ENCODE measurements at regions not wholly inside any gene's neighbourhood (a gene's known extent, or its start where the extent isn't known, plus 50 kb on each side); places are given as distances from the start of the nearest gene placed in this dataset.

- DNase-seq (ENCODE audit: low spot score), result no peak
Measured at GRCh38 chr5:73266176-73266738, 93.3 kb downstream of the TMEM174 start.

- DNase-seq (ENCODE audit: low spot score), result no peak
Measured at GRCh38 chr5:73265641-73266040, 92.6 kb downstream of the TMEM174 start.

DNA sequence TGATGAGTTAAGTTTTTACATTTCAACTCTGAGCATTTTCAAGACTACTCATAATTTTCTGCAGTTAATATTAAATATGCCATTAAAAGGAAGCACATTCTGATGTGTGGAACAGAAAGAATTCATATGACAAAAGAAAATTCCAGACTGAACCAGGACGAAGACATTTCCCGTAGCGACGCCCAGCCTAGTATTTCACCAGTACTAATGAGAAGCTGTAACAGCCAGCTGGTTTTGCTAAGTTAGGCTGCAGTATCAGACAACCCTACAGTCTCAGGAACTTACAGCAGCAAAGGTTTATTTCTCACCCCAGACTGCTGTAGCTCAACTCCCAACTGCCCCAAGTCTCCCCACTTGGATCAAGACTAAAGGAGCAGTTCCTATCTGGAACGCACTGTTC, 91.6 kb downstream of the TMEM174 start:
- DNase-seq (ENCODE audit: low spot score), result no peak

DNA sequence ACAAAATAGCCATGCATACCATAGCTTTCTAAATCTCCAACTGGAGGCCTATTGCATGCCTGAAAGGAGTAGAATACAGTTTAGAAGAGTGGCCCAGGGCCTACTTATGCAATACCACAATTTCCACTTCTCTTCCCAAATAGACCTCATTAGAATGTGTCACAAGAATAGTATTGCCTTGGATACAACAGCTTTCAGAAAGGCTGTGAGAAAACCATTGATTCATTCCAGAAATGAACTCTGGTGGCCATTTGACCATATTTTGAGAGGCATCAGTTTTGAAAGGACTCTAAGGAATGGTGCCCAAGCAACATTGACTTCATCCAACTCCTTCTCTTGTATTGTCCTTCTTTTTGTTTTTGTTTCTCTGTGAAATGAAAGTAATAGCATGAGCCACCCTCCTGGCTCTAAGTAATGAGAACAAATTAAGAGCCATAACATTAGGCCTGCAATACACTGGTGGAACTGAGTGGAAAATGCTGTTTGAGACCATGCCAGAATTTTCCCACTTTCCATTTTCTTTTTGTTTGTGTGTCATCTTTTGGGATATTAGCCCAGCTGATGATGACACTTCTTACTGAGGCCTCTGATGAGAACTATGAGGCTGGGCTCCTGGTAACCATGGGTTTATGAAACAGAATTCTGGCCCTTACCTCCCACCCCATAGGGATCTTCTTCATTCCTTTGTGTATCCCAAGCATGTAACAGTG, 90.2 kb downstream of the TMEM174 start:
- DNase-seq (ENCODE audit: low spot score), result no peak

DNA sequence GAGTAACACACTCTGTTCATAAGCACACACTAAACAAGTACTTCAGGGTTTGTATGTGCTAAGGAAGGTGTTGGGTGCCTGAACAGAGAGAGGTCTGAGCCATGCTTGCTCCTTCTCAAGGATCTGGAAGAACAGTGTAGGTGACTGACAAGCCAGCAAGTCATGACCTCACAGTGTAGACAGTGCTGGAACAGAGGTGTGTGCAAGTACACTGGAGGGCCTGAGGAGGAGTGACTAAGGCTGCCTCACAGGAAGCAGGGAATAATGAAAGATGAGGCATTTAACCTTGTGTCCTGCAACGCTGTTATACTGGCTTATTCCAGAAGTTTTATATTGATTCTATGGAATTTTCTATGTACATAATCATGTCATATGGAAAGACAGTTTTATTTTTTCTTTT, 83.9 kb downstream of the TMEM174 start:
- peak; percentile 87 for DNase-seq (ENCODE audit: low spot score)

GRCh38 chr5:73256462-73256861, 83.5 kb downstream of the TMEM174 start:
- DNase-seq (ENCODE audit: low spot score), result no peak

DNA sequence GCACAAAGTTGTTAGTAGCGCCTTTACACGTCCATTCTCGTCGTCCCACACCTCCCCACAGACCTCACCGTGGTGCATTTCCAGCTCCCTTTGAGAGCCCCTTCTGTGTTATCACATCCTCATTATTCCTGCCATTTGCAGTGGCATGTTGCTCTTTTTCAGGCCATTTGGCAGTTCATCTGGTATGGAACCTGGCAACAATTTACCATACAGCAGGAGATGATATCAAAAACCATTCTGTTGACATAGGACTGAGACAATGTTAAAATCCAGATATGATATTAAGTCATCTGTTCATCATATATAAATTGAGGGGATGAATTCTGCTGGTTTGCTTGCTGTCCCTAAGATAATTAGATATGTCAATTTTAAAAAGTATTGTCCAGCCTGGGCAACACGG, 83.0 kb downstream of the TMEM174 start:
- DNase-seq (ENCODE audit: low spot score), result no peak

- no peak for DNase-seq (ENCODE audit: low spot score)
Measured at GRCh38 chr5:73254642-73255041, 81.6 kb downstream of the TMEM174 start.

DNA sequence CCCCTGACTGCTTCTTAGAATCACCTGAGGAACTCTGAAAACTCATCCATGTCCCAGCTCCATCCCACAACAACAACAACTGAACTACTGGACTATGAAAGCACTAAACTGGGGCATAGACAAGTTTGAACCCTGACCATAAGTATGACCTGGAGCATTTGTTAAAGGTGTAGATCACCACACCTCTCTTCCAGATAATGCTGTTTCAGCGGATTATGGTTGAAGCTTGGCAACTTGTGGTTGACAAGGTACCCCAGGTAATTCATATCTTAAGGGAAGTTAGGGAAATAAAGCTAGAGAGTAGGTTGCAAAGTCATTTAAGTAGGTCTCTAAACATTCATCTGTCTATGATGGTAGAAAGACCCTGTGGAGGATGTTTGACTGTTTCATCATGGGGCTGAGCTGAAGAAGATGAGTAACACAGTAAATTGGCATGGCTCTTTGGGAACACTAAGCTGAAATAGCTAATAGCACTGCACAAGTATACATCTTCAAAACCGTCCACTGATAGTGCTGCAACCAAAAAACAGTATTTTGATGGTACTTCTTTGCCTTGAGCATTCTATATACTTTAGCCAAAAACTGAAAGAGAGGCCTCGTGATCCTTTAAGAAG, 80.2 kb downstream of the TMEM174 start:
- DNase-seq (ENCODE audit: low spot score), result no peak

GRCh38 chr5:73250645-73251044, 77.7 kb downstream of the TMEM174 start:
- DNase-seq (ENCODE audit: low spot score), result no peak

- DNase-seq (ENCODE audit: low spot score), result peak; percentile 4
Measured at GRCh38 chr5:73242735-73243134, 69.7 kb downstream of the TMEM174 start.

DNA sequence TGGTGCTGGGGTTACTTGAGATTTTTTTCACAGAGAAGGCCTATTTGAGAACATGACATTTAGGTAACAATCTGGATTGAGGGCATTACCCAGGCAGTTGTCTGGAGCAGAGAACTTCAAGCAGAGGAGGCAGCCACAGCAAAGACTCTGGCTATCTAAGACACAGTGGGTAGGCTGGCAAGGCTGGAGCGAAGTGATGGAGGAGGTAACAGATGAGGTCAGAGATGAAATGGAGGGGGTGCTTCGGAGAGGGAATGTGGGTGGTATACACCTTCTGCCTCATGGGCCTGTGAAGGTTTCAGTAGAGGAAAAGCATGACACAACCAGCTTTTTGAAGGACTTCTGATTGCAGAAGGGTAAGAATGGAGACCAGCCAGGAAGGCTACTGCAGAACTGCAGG, 65.9 kb downstream of the TMEM174 start:
- no peak for DNase-seq (ENCODE audit: low spot score)

DNA sequence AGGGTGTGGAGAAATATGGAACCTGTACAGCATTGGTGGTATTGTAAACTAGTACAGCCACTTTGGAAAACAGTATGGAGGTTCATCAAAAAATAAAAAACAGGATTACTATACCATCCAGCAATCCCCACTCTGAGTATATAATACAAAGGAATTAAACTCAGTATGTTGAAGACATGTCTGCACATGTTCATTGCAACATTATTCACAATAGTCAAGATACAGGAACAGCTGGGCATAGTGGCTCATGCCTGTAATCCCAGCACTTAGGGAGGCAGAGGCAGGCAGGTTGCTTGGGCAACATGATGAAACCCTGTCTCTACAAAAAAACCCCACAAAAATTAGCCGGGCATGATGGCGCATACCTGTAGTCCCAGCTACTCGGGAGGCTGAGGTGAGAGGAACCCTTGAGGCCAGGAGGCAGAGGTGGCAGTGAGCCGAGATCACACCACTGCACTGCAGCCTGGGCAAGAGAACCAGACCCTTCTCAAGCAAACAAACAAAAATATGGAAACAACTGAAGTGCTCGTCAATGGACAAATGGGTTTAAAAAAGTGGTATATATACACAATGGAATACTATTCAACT, 63.6 kb downstream of the TMEM174 start:
- DNase-seq (ENCODE audit: low spot score), result no peak

DNA sequence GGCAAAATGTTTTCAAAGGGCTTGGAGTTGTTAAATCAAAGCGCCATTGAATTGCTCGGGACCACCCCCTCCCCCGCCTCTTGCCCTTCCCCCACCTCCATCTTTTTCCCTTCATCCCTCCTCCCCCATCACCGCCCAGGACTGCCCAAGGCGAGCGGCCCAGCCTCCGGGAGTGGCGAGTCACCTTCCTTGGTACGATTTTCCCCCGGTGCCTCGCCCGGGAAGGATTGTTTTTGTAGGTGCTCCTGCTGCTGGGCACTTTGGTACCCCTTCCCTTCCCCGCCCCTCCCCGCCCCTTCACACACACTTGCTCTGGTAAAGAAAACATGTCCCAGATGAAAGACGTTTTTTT, 61.2 kb downstream of the TMEM174 start:
- no peak for DNase-seq (ENCODE audit: low spot score)

- no peak for DNase-seq (ENCODE audit: low spot score)
Measured at GRCh38 chr5:73233461-73234203, 60.6 kb downstream of the TMEM174 start.

GRCh38 chr5:73233053-73233460, 60.1 kb downstream of the TMEM174 start:
- DNase-seq (ENCODE audit: low spot score), result no peak

- no peak for DNase-seq (ENCODE audit: low spot score)
Measured at GRCh38 chr5:73232266-73233041, 59.5 kb downstream of the TMEM174 start.

- DNase-seq (ENCODE audit: low spot score), result no peak
Measured at GRCh38 chr5:73231246-73231778, 58.3 kb downstream of the TMEM174 start.

GRCh38 chr5:73230264-73231245, 57.6 kb downstream of the TMEM174 start:
- no peak for DNase-seq (ENCODE audit: low spot score)

DNA sequence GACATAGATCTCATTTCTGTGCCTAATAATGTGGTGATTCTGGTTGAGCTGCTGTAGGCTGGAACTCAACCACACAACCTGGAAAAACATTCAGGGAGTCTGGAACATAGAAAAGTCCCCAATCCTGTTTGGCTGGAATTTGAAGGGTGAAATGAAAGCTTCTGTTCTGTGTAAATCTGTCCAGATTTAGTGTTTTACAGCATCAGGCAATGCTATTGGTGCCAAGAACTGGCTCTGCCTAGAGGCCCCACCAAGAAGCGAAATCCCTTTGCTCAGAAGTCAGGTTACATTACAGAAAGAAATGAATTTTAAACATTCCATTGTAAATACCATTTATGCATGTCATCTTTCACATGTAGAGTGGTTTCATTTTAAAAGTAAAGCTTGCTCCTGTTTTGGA, 56.3 kb downstream of the TMEM174 start:
- DNase-seq (ENCODE audit: low spot score), result no peak

Measured in RKO (cell line).